ENCODE measurements at regions not wholly inside any gene's neighbourhood (a gene's known extent, or its start where the extent isn't known, plus 50 kb on each side); places are given as distances from the start of the nearest gene placed in this dataset.

DNA sequence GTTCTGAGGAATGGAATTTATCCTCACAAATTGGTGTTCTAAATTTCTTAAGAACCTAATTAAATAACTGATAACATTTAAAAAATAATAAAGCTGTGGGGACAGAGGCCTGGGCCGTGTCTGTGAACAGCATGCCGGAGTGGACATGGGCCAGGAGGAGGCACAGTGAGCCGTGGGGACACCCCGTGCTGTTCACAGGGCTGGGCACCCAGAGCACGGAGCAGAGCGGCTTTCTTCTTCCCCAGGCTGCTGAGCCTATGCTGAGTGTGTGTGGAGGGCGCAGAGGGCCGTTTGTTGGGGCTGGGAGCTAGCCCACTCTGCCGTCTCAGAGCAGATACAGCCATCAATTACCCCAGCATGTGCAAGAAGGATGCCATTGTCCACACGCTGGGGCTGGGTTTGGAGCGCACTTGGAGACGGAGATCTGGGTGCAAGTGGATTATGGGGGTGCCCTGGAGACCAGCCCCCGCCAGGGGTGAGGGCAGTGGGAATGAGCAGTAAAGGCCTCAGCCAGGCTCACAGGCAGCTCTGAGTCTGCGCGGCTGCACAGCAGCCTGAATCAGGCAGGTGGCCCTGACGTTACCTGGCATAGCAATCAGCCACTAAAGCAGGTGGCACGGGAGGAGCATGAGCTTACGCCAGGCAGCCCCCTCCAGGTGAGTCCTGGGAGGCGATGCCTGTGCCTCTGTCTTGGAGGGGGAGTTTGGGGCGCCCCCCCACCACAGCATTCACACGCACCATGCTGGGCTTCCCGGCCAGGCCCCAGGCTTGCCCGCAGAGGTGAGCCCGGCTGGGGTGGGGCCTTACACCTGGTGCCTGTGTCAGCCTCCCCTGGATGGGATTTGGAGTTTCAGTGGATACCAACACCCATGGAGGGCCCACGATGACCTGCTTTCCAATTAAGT is 52.1 kb upstream of the SLC66A3 start:
- no peak for DNase-seq (ENCODE audit: extremely low read depth, insufficient read length)
- no peak overlapping the region for H3K4me3 ChIP-seq (replicated peaks; ENCODE audit: low read depth, low read length)
- TF ChIP-seq, protein P1, sequence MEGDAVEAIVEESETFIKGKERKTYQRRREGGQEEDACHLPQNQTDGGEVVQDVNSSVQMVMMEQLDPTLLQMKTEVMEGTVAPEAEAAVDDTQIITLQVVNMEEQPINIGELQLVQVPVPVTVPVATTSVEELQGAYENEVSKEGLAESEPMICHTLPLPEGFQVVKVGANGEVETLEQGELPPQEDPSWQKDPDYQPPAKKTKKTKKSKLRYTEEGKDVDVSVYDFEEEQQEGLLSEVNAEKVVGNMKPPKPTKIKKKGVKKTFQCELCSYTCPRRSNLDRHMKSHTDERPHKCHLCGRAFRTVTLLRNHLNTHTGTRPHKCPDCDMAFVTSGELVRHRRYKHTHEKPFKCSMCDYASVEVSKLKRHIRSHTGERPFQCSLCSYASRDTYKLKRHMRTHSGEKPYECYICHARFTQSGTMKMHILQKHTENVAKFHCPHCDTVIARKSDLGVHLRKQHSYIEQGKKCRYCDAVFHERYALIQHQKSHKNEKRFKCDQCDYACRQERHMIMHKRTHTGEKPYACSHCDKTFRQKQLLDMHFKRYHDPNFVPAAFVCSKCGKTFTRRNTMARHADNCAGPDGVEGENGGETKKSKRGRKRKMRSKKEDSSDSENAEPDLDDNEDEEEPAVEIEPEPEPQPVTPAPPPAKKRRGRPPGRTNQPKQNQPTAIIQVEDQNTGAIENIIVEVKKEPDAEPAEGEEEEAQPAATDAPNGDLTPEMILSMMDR (IDR thresholded peaks at IDR 0.05; ENCODE audit: insufficient read depth, low read length, poor library complexity, severe bottlenecking), result no peak
- peaks cover 3% of the 10 kb centered on the region for H3K27me3 ChIP-seq (replicated peaks; ENCODE audit: control insufficient read depth, insufficient read depth, low read length)
- H3K36me3 ChIP-seq (ENCODE audit: control insufficient read depth, insufficient read depth, low read length), result no peaks in the 10 kb centered on the region

DNA sequence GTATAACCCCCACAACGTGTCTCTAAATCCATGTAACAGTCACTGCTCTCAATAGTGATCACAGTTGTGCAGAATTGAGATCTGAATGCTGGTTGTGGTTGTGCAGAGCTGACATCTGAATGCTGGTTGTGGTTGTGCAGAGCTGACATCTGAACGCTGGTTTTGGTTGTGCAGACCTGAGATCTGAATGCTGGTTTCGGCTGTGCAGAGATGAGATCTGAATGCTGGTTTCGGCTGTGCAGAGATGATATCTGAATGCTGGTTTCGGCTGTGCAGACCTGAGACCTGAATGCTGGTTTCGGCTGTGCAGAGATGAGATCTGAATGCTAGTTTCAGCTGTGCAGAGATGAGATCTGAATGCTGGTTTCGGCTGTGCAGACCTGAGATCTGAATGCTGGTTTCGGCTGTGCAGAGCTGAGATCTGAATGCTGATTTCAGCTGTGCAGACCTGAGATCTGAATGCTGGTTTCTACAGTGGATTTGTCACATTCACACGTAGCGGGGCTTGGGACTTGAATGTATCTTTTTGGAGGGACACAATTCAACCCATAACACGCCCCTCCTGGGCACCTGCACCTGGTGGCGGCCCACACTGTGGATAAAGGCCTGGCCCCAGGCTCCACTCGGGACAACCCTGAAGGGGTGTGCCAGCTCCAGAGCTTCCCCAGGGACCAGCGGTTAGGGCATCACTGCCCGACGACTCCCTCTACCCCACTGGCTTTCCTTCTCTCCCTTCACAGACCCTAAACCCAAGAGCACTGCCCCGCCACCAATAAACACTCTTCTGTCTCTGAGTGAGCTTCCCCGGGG is 51.1 kb upstream of the SLC66A3 start:
- DNase-seq (ENCODE audit: extremely low read depth, insufficient read length), result peak; percentile 70
- Histone ChIP-seq H3K36me3 (ENCODE audit: control insufficient read depth, insufficient read depth, low read length) (no peaks in the 10 kb centered on the region), H3K4me3 (replicated peaks; ENCODE audit: low read depth, low read length) (no peak overlapping the region), H3K27me3 (replicated peaks; ENCODE audit: control insufficient read depth, insufficient read depth, low read length) (peaks cover 3% of the 10 kb centered on the region)
- TF ChIP-seq, protein P1 (IDR thresholded peaks at IDR 0.05; ENCODE audit: insufficient read depth, low read length, poor library complexity, severe bottlenecking), result no peak

DNA sequence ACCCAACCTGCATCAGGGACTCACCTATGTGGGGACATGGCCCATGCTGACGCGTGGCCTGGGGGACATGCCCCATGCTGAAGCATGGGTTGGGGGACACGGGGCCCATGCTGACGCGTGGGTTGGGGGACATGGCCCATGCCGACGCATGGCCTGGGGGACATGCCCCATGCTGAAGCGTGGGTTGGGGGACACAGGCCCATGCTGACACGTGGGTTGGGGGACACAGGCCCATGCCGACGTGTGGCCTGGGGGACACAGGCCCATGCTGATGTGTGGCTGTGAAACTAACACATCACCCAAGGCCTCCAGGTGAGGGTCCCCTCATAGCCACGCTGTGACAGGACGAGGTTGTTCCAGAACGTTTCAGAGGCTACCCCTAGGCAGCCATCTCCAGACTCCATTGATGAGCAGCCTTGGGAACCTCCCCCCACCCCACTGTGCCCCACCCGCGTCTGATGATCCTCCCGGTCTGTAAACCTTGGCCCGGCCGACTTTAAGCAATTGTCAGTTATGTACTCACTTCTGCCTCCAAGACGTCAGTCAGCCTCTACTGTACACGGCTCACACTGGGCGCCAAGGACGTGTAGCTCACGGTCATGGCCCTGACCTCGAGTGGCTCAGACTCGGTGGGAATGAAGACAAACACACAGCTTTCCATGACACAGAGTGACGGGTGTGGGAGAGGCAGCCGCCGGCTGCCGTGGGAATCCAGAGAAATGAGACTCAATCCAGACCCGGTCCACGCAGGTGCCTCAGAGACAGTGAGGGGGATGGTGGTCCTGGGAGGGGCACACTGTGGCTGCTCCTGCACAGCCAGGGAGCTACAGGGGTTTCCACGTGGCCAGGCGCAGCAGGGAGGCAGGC is 50.2 kb upstream of the SLC66A3 start:
- TF ChIP-seq, protein P1 (IDR thresholded peaks at IDR 0.05; ENCODE audit: insufficient read depth, low read length, poor library complexity, severe bottlenecking), result no peak
- Histone ChIP-seq H3K36me3 (ENCODE audit: control insufficient read depth, insufficient read depth, low read length) (no peaks in the 10 kb centered on the region), H3K4me3 (replicated peaks; ENCODE audit: low read depth, low read length) (no peak overlapping the region), H3K27me3 (replicated peaks; ENCODE audit: control insufficient read depth, insufficient read depth, low read length) (peaks cover 3% of the 10 kb centered on the region)
- peak; percentile 27 for DNase-seq (ENCODE audit: extremely low read depth, insufficient read length)
